ENCODE measurements at regions not wholly inside any gene's neighbourhood (a gene's known extent, or its start where the extent isn't known, plus 50 kb on each side); places are given as distances from the start of the nearest gene placed in this dataset.

DNA sequence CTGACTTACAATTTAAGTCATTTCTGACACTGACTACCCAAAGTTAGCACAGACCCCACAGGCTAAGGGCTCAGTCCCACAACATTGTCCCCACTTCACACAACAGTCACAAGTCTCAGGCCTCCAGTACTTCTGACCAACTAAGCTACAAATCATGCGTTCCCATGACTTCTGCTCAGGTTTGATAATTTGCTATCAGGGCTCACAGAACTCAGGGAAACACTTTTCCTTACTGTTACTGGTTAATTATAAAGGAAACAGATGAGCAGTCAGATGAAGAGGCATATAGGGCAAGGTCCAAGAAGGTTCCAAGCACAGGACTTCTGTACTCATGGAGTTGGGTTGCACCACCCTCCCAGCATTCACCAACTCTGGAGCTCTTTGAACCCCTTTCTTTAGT, 151.2 kb upstream of the TNR start:
- H3K4me3 ChIP-seq (ENCODE audit: low read depth, low read length), result no peak overlapping the region
- TF ChIP-seq, protein P1, sequence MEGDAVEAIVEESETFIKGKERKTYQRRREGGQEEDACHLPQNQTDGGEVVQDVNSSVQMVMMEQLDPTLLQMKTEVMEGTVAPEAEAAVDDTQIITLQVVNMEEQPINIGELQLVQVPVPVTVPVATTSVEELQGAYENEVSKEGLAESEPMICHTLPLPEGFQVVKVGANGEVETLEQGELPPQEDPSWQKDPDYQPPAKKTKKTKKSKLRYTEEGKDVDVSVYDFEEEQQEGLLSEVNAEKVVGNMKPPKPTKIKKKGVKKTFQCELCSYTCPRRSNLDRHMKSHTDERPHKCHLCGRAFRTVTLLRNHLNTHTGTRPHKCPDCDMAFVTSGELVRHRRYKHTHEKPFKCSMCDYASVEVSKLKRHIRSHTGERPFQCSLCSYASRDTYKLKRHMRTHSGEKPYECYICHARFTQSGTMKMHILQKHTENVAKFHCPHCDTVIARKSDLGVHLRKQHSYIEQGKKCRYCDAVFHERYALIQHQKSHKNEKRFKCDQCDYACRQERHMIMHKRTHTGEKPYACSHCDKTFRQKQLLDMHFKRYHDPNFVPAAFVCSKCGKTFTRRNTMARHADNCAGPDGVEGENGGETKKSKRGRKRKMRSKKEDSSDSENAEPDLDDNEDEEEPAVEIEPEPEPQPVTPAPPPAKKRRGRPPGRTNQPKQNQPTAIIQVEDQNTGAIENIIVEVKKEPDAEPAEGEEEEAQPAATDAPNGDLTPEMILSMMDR (IDR thresholded peaks at IDR 0.05; ENCODE audit: insufficient read depth, low read depth, low read length, missing control alignments), result no peak
- no peak for DNase-seq (ENCODE audit: low read depth)

DNA sequence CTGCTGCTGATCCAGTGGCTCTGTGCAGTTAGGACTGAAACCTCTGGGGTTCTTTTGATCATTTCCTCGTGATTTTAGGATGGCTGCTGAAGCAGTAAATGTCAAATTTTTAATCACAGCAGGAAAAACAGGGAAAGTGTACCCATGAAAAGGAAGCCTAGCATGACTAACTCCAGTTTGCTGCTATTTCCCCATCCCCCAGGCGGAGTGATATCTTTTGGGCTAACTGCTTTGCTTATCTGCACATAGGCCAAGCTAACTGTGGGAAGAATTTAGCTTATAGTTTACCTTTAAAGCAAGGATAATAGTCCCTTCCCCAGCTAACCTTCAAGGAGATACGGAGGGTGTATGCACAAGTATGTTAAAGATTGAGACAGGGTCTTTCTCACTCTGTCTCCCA, 149.8 kb upstream of the TNR start:
- DNase-seq (ENCODE audit: low read depth), result no peak
- TF ChIP-seq, protein P1 (IDR thresholded peaks at IDR 0.05; ENCODE audit: insufficient read depth, low read depth, low read length, missing control alignments), result no peak
- no peak overlapping the region for H3K4me3 ChIP-seq (ENCODE audit: low read depth, low read length)

DNA sequence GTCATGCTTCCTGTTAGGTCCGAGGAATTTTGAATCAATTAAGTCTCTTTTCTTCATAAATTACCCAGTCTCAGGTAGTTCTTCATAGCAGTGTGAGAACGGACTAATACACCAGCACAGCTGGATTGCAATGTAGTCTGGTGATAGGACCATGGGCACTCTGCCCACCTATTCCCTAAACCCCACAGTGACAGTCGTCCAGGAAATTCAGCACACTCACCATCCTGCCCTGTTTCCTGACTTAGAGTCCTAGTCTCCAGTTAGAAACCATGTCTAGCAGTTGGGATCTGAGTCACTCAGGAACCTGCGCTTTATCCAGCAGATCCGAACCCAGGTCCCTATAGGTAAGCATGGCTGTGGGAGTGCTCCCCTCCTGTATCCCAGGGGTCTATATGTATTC, 149.3 kb upstream of the TNR start:
- no peak for DNase-seq (ENCODE audit: low read depth)
- TF ChIP-seq, protein P1 (IDR thresholded peaks at IDR 0.05; ENCODE audit: insufficient read depth, low read depth, low read length, missing control alignments), result no peak
- no peak overlapping the region for H3K4me3 ChIP-seq (ENCODE audit: low read depth, low read length)

DNA sequence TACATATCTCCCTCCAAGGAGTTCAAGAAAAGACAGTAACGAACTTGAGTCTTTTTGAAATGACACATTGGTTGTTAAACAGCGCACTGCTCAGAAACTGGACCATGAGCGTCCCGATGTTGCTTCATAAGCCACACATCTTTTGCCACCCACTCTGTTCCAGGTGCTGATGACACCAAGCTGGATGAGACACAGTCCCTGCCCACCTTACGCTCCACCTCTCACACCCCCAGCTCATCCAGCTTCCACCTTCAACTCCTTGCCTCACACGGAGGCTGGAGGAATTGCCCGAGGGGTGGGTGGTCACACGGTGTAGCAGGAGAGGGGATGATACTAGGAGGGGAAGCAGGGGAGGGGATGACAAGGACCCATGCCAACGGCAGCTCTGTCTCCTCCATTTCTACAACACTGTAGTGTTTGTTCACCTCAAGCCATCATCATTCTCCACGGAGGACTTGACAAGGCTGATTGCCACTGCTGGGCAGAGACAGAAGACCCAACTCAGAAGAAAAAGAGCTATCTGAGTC, 148.5 kb upstream of the TNR start:
- H3K4me3 ChIP-seq (ENCODE audit: low read depth, low read length), result no peak overlapping the region
- no peak for DNase-seq (ENCODE audit: low read depth)
- TF ChIP-seq, protein P1 (IDR thresholded peaks at IDR 0.05; ENCODE audit: insufficient read depth, low read depth, low read length, missing control alignments), result no peak

DNA sequence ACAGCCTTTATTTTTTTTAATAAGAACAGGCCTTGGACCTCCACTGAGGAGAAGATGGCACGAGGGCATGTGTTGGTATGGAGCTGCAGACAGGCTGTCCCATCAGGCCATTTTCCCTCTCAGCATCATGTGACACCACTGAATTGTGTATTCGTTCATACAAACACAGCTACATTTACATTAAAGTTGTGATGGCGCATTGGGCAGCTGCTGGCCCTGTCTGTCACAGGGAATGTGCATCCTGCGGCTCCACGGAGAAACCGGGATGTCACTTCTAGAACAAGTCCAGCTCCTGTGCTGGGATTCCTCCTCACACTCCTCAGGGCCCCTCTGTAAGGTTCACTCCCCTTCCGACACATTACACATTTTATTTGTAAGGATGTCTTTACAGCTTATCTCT, 147.6 kb upstream of the TNR start:
- TF ChIP-seq, protein P1 (IDR thresholded peaks at IDR 0.05; ENCODE audit: insufficient read depth, low read depth, low read length, missing control alignments), result no peak
- H3K4me3 ChIP-seq (ENCODE audit: low read depth, low read length), result no peak overlapping the region
- no peak for DNase-seq (ENCODE audit: low read depth)

DNA sequence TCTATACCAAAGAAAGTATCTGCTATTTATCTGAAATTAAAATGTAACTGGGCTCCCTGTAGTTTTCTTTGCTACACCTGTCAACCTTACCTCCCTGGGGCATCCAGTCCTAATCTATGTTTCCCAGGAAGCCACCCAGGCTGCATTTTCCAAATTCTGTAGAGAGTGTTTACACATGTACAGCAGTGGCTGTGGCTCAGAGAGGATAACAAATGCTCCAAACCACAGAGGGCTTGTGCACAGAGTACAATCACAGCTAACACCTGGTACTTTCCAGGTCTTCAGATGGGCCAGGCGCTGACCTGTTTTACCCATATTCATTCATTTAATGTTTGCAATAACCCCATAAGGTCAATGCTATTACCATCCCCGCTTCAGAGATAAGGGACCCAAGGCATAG, 146.5 kb upstream of the TNR start:
- TF ChIP-seq, protein P1 (IDR thresholded peaks at IDR 0.05; ENCODE audit: insufficient read depth, low read depth, low read length, missing control alignments), result no peak
- DNase-seq (ENCODE audit: low read depth), result no peak
- H3K4me3 ChIP-seq (ENCODE audit: low read depth, low read length), result no peak overlapping the region

DNA sequence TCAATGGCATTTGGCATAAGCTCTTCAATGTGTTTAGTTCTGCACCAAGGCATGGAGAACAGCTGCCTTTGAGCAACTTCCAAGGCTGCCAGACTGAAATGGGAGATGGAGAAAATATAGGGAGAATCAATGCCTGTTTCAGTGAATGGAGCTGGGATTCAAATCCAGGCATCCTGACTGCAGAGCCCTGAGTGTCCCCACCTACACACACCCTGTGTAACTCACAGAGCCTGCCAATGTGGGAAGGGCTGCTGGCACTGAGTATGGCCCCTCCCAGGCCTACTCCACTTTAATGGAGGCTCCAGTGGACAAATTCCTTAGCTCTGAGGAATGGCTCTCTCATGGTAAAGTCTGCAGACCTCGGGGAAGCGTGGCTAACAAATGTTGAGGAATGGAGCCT, 145.6 kb upstream of the TNR start:
- no peak overlapping the region for H3K4me3 ChIP-seq (ENCODE audit: low read depth, low read length)
- TF ChIP-seq, protein P1 (IDR thresholded peaks at IDR 0.05; ENCODE audit: insufficient read depth, low read depth, low read length, missing control alignments), result no peak
- DNase-seq (ENCODE audit: low read depth), result no peak

Measured in GM12865 (cell line).